Spleen (tissue), 11 donors: ENCODE measurements at regions not wholly inside any gene's neighbourhood (a gene's known extent, or its start where the extent isn't known, plus 50 kb on each side); places are given as distances from the start of the nearest gene placed in this dataset.
A peak's percentile ranks its signal among the peaks of the same experiment; 100 is the strongest.

ENCODE experiments used
- DNase-seq: peaks from one replicate; pipeline ENCODE4 v3.0.0-alpha.2; 2020
- H3K27ac ChIP-seq, 8 donors: fragments of 200-600 bp; sonication (generic) in 7 of 8; 1 replicate in 4 of 8; 2 replicates in 4 of 8; pipeline versions ENCODE4 v1.5.0 to v1.8.0; 2016 to 2021; ENCODE audit warnings: inconsistent platforms in 4 of 8, mild to moderate bottlenecking in 4 of 8, moderate library complexity in 1 of 8
- H3K27me3 ChIP-seq, 7 donors: fragments of 200-600 bp; sonication (generic) in 6 of 7; replicated peaks in 1 of 7; 1 replicate in 4 of 7; 2 replicates in 3 of 7; pipeline versions ENCODE4 v1.5.0 to v1.8.0; 2016 to 2021; ENCODE audit warnings: inconsistent platforms in 3 of 7, mild to moderate bottlenecking in 1 of 7
- H3K36me3 ChIP-seq, 6 donors: fragments of 200-600 bp; sonication (generic) in 5 of 6; 1 replicate in 4 of 6; 2 replicates in 2 of 6; pipeline versions ENCODE4 v1.5.0 to v1.8.0; 2016 to 2021; ENCODE audit warnings: inconsistent platforms in 2 of 6
- H3K4me1 ChIP-seq, 6 donors: fragments of 200-600 bp; sonication (generic) in 5 of 6; 1 replicate in 3 of 6; 2 replicates in 3 of 6; pipeline versions ENCODE4 v1.5.0 to v1.8.0; 2016 to 2021; ENCODE audit warnings: inconsistent platforms in 3 of 6
- H3K4me3 ChIP-seq, 8 donors: fragments of 200-600 bp; sonication (generic) in 7 of 8; 1 replicate in 4 of 8; 2 replicates in 4 of 8; pipeline versions ENCODE4 v1.5.0 to v1.8.0; 2016 to 2021; ENCODE audit warnings: inconsistent platforms in 4 of 8, mild to moderate bottlenecking in 4 of 8, moderate library complexity in 2 of 8
- H3K9me3 ChIP-seq, 8 donors: fragments of 200-600 bp; sonication (generic) in 7 of 8; 1 replicate in 4 of 8; 2 replicates in 4 of 8; pipeline versions ENCODE4 v1.5.0 to v1.8.0; 2016 to 2021; ENCODE audit warnings: inconsistent platforms in 4 of 8
- POLR2A ChIP-seq, 3 donors: fragments of 450-650 bp; IDR thresholded peaks; one replicate each; pipeline ENCODE4 v1.5.1; 2017; ENCODE audit warnings: antibody characterized with exemption in 3 of 3, mild to moderate bottlenecking in 1 of 3
- POLR2AphosphoS5 ChIP-seq, 3 donors: sonication (generic); formaldehyde crosslinking; IDR thresholded peaks; one replicate each; pipeline ENCODE4 v1.5.1; 2017; ENCODE audit warnings: antibody characterized with exemption in 3 of 3
- WGBS, 5 donors: extraction: QIAGEN DNeasy Blood & Tissue Kit in 3 of 5; methylation state at CpG; one replicate each; pipeline versions ENCODE4 v1.1.5 to v1.1.7; 2013 to 2018; 5-methylcytosine and 5-hydroxymethylcytosine counted together
- intact Hi-C: fragments of 100-400 bp; cut with DNase I; formaldehyde crosslinking; loops from one replicate; pipeline ENCODE4 v1.15.0; 2023; ENCODE audit warnings: low total_unique reads
- TF ChIP-seq, protein P1 (sequence below), 11 experiments: fragments of 200-600 bp in 7 of 11; fragments of 450-650 bp in 4 of 11; sonication (generic) in 4 of 11; IDR thresholded peaks in 8 of 11; conservative IDR thresholded peaks in 3 of 11; 1 replicate in 7 of 11; 2 replicates in 4 of 11; pipeline versions ENCODE4 v1.4.0 to v1.8.0; 2016 to 2021; ENCODE audit warnings: antibody characterized with exemption in 11 of 11, inconsistent platforms in 4 of 11, mild to moderate bottlenecking in 1 of 11
- donor health status: healthy with polysubstance abuse.
- donor health status: DM: no; HTN: no; CAD: no; lungs with moderate emphysema.
- donor health status: DM: no; HTN: no; CAD: no.
- donor health status: Bipolar disorder and iron deficiency.
- donor health status: healthy.
- donor health status: DM: no; HTN: no; CAD: no.
- donor health status: DM: yes; HTN: yes; CAD: no.

DNA sequence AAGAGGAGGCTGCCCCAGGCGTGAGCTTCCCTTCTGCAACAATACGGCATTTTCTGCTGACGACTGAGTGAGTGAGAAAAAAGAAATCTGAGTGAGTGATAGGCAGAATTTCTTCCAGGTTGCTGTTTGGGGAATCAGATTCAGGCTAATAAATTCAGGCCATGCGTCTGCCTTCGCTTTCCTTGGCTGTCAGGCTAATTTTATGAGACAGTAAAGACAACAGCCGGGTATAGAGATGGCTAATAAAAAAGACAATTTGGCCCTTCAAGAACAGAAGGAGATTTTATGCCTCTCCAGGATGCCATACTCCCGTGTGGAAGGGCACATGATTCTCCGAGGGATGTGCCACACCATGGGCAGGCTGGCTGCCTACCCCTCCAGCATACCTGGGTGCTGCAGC, 145.9 kb upstream of the UBL3 start:
- 84 to 91% (median 88%) methylated on average over 8 of the region's 8 CpGs for WGBS, 5 donors
- Histone ChIP-seq H3K27ac (no peak overlapping the region), H3K4me1 (peaks cover 0 to 14% (median 0%) of the 10 kb centered on the region in 6 donors), H3K36me3 (no peaks in the 10 kb centered on the region), H3K27me3 (peaks cover 0 to 6% (median 0%) of the 10 kb centered on the region in 7 donors), H3K9me3 (no peaks in the 10 kb centered on the region), H3K4me3 (no peak overlapping the region)
- no peak for DNase-seq
- TF ChIP-seq, protein P1, sequence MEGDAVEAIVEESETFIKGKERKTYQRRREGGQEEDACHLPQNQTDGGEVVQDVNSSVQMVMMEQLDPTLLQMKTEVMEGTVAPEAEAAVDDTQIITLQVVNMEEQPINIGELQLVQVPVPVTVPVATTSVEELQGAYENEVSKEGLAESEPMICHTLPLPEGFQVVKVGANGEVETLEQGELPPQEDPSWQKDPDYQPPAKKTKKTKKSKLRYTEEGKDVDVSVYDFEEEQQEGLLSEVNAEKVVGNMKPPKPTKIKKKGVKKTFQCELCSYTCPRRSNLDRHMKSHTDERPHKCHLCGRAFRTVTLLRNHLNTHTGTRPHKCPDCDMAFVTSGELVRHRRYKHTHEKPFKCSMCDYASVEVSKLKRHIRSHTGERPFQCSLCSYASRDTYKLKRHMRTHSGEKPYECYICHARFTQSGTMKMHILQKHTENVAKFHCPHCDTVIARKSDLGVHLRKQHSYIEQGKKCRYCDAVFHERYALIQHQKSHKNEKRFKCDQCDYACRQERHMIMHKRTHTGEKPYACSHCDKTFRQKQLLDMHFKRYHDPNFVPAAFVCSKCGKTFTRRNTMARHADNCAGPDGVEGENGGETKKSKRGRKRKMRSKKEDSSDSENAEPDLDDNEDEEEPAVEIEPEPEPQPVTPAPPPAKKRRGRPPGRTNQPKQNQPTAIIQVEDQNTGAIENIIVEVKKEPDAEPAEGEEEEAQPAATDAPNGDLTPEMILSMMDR (IDR thresholded peaks at IDR 0.05 in 8 of 11, conservative IDR thresholded peaks at IDR 0.05 in 3 of 11), result no peak
- TF ChIP-seq POLR2AphosphoS5 (IDR thresholded peaks at IDR 0.05) (no peak), POLR2A (IDR thresholded peaks at IDR 0.05) (no peak)
- intact Hi-C loops, result no loop called here

DNA sequence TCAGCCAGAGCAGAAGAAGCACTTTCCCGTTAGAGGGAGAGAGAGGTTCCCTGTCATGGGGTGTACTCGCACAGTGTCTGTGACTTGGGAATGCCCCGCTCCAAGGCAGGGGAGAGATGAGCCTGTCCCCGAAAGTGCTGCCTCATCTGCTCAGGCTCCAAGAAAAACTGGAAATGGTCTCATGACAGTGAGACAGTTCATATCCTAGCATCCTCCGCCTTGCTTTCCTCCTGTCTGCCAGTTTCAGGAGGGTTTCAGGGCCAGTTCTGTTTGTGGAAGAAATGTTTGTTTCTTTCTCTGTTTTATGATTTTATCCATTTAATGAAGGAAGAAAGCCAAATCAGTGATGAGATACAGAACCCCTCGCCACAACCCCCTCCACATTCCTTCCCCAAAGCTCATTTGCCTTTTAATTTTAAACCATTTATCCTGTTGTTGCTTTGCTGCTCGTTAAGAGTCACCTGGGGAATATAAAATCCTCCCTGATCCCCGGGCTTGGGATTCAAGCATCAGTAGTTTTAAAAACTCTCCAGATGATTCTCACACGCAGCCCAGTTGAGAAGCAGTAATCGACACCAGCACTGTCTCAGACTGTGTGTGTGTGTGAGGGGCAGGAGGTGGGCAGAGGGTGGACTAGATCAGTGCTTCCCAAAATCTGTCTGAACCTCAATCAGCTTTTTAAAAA, 144.6 kb upstream of the UBL3 start:
- Histone ChIP-seq H3K4me3 (no peak overlapping the region), H3K36me3 (no peaks in the 10 kb centered on the region), H3K9me3 (no peaks in the 10 kb centered on the region), H3K4me1 (peaks cover 0 to 13% (median 0%) of the 10 kb centered on the region in 6 donors), H3K27me3 (peaks cover 0 to 13% (median 0%) of the 10 kb centered on the region in 7 donors), H3K27ac (no peak overlapping the region)
- TF ChIP-seq POLR2A (IDR thresholded peaks at IDR 0.05) (no peak), POLR2AphosphoS5 (IDR thresholded peaks at IDR 0.05) (no peak)
- TF ChIP-seq, protein P1 (IDR thresholded peaks at IDR 0.05 in 8 of 11, conservative IDR thresholded peaks at IDR 0.05 in 3 of 11), result no peak
- intact Hi-C loops, result no loop called here
- no peak for DNase-seq
- 76 to 85% (median 79%) methylated on average over 10 of the region's 10 CpGs for WGBS, 5 donors

DNA sequence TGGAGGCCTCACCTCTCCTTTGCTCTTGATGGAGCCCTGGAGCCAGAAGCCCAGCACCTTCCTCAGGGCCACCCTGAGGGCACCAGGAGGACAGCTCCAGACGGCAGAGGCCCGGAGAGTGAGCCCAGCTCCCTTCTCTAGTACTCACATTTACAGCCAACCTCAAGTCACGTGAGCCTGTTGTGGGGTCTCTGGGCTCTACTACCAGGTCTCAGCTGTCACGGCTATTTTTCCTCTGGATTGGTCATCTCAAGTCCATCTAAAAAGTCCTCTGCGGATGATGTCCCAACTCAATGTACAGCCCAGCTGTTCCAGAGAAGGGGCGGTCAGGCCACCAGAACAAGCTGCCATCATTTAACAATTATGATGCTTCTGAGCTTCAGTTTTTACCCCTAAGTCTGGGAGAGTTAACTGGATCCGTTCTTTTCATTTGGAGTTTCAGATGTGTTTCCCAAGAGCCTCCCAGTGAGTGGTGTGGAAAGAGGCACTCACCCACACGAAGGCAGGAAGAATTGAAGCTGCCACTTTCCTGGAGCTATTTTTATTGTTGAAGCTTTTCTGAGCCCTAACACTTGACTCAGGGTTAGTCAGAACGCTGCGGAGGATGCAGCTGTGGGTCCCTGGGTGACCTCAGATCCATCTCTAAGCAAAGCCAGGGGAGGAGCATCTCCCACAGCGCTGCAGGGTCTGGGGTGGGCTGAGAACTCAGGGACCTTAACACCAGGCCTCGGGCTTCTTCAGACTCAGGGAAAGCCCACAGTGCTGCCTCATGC, 143.5 kb upstream of the UBL3 start:
- H3K4me1 ChIP-seq, result peaks cover 0 to 6% (median 0%) of the 10 kb centered on the region in 6 donors
- no peak overlapping the region for H3K4me3 ChIP-seq
- DNase-seq, result no peak
- H3K27ac ChIP-seq, result no peak overlapping the region
- TF ChIP-seq, protein P1 (IDR thresholded peaks at IDR 0.05 in 8 of 11, conservative IDR thresholded peaks at IDR 0.05 in 3 of 11), result no peak
- peak in 1 of 3 donors; percentile 20 for TF ChIP-seq POLR2AphosphoS5 (IDR thresholded peaks at IDR 0.05)
- 56 to 64% (median 60%) methylated on average over 11 to 12 of the region's 12 CpGs for WGBS, 5 donors
- intact Hi-C loops, result no loop called here
- H3K27me3 ChIP-seq, result peaks cover 0 to 15% (median 0%) of the 10 kb centered on the region in 7 donors
- peaks cover 0 to under 1% (median 0%) of the 10 kb centered on the region in 8 donors for H3K9me3 ChIP-seq
- H3K36me3 ChIP-seq, result no peaks in the 10 kb centered on the region

DNA sequence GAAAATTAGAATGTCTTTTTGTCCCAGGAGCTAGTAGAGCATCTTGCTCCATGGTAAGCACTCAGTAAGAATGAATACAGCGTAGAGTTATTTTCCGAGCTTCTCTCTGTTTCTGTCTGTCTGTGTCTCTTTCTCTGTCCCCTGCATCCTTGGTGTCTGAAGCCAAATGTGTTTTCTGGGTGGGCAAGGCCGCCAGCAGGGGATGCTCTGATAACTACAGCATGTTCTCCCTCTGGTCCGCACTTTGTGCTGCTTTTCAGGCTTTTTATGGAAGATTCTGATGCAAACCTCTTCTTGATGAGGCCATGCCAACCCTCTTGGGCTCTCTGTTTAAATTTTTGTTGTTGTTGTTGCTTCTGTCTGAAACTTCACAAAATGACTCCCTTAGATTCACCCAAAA, 142.8 kb upstream of the UBL3 start:
- no peak for TF ChIP-seq POLR2A (IDR thresholded peaks at IDR 0.05)
- no peak for TF ChIP-seq POLR2AphosphoS5 (IDR thresholded peaks at IDR 0.05)
- TF ChIP-seq, protein P1 (IDR thresholded peaks at IDR 0.05 in 8 of 11, conservative IDR thresholded peaks at IDR 0.05 in 3 of 11), result no peak

More for the DNA sequence above, 142.8 kb upstream of the UBL3 start:
- intact Hi-C loops, result no loop called here
- H3K4me3 ChIP-seq, result no peak overlapping the region
- H3K9me3 ChIP-seq, result peaks cover 0 to 7% (median 4%) of the 10 kb centered on the region in 8 donors
- H3K27me3 ChIP-seq, result peaks cover 0 to 15% (median 0%) of the 10 kb centered on the region in 7 donors
- DNase-seq, result no peak
- H3K4me1 ChIP-seq, result peaks cover 0 to 6% (median 0%) of the 10 kb centered on the region in 6 donors
- no peak overlapping the region for H3K27ac ChIP-seq
- 88 to 99% (median 93%) methylated on average over 4 of the region's 4 CpGs for WGBS, 5 donors
- H3K36me3 ChIP-seq, result no peaks in the 10 kb centered on the region
